ENCODE measurements at regions not wholly inside any gene's neighbourhood (a gene's known extent, or its start where the extent isn't known, plus 50 kb on each side); places are given as distances from the start of the nearest gene placed in this dataset.

- WGBS, result 2% methylated on average over 81 of the region's 81 CpGs
- peak overlapping the region in 1 of 2 donors; percentile 89 for H3K9ac ChIP-seq (ENCODE audit: low read depth in 1 of 2, low read length in 2 of 2)
- H3K4me3 ChIP-seq (ENCODE audit: low read depth in 1 of 3, low read length in 3 of 3), result peak overlapping the region; percentile 61 to 82 (median 65)
- no peaks in the 10 kb centered on the region for H3K36me3 ChIP-seq (ENCODE audit: control insufficient read depth in 4 of 4, insufficient read depth in 3 of 4, low read depth in 1 of 4, low read length in 3 of 4)
- DNase-seq (ENCODE audit: low spot score), result peak; percentile 50
- H3K27ac ChIP-seq (ENCODE audit: low read depth in 1 of 2, low read length in 2 of 2), result peak overlapping the region; percentile 80 to 88
- TF ChIP-seq RAD21 (IDR thresholded peaks at IDR 0.05), result no peak
- TF ChIP-seq RXRA (IDR thresholded peaks at IDR 0.05), result no peak
- TF ChIP-seq CTCF (IDR thresholded peaks at IDR 0.05; ENCODE audit: low read depth, low read length, missing input control), result no peak
- TF ChIP-seq YY1 (IDR thresholded peaks at IDR 0.05), result no peak
- no peak for TF ChIP-seq NR2F2 (IDR thresholded peaks at IDR 0.05)
- no peaks in the 10 kb centered on the region for H3K9me3 ChIP-seq (ENCODE audit: control insufficient read depth in 4 of 4, low read length in 3 of 4)
- peaks cover 2 to 31% (median 24%) of the 10 kb centered on the region in 4 donors for H3K4me1 ChIP-seq (ENCODE audit: control insufficient read depth in 4 of 4, insufficient read depth in 4 of 4, low read length in 3 of 4)
- peaks cover 2 to 27% (median 7%) of the 10 kb centered on the region in 4 donors for H3K27me3 ChIP-seq (ENCODE audit: control insufficient read depth in 4 of 4, insufficient read depth in 4 of 4, low read length in 3 of 4)
These were observed 131.4 kb upstream of the C11orf58 start for GRCh38 chr11:16606784-16607674.

- H3K9ac ChIP-seq (ENCODE audit: low read depth in 1 of 2, low read length in 2 of 2), result peak overlapping the region in 1 of 2 donors; percentile 89
- no peaks in the 10 kb centered on the region for H3K36me3 ChIP-seq (ENCODE audit: control insufficient read depth in 4 of 4, insufficient read depth in 3 of 4, low read depth in 1 of 4, low read length in 3 of 4)
- 1% methylated on average over 36 of the region's 36 CpGs for WGBS
- peak overlapping the region; percentile 80 to 88 for H3K27ac ChIP-seq (ENCODE audit: low read depth in 1 of 2, low read length in 2 of 2)
- H3K27me3 ChIP-seq (ENCODE audit: control insufficient read depth in 4 of 4, insufficient read depth in 4 of 4, low read length in 3 of 4), result peaks cover 2 to 18% (median 4%) of the 10 kb centered on the region in 4 donors
- H3K9me3 ChIP-seq (ENCODE audit: control insufficient read depth in 4 of 4, low read length in 3 of 4), result no peaks in the 10 kb centered on the region
- TF ChIP-seq MAX (IDR thresholded peaks at IDR 0.05) (peak; percentile 29), YY1 (IDR thresholded peaks at IDR 0.05) (peak; percentile 61), NR2F2 (IDR thresholded peaks at IDR 0.05) (no peak), JUND (IDR thresholded peaks at IDR 0.05) (no peak), SP1 (IDR thresholded peaks at IDR 0.05) (peak; percentile 26), TAF1 (conservative IDR thresholded peaks at IDR 0.05) (peak; percentile 62), RAD21 (IDR thresholded peaks at IDR 0.05) (peak; percentile 86 to 91), REST (IDR thresholded peaks at IDR 0.05) (peak; percentile 75), CTCF (IDR thresholded peaks at IDR 0.05; ENCODE audit: low read depth, low read length, missing input control) (peak; percentile 98), RXRA (IDR thresholded peaks at IDR 0.05) (peak; percentile 28 to 61)
- H3K4me3 ChIP-seq (ENCODE audit: low read depth in 1 of 3, low read length in 3 of 3), result peak overlapping the region; percentile 61 to 82 (median 65)
- peaks cover 2 to 31% (median 24%) of the 10 kb centered on the region in 4 donors for H3K4me1 ChIP-seq (ENCODE audit: control insufficient read depth in 4 of 4, insufficient read depth in 4 of 4, low read length in 3 of 4)
- DNase-seq (ENCODE audit: low spot score), result peak; percentile 95
These were observed 132.3 kb upstream of the C11orf58 start for GRCh38 chr11:16605894-16606783.
